ENCODE measurements at regions not wholly inside any gene's neighbourhood (a gene's known extent, or its start where the extent isn't known, plus 50 kb on each side); places are given as distances from the start of the nearest gene placed in this dataset.

GRCh38 chr16:26729951-26730541, 336.7 kb upstream of the C16orf82 start:
- TF ChIP-seq ZNF274 (IDR thresholded peaks at IDR 0.05; ENCODE audit: low read depth, low read length) (no peak), SUZ12 (IDR thresholded peaks at IDR 0.05; ENCODE audit: extremely low read depth, insufficient read depth, insufficient read length) (no peak)

Measured in NT2/D1 (cell line).